GM23338 (cell line): ENCODE measurements at regions not wholly inside any gene's neighbourhood (a gene's known extent, or its start where the extent isn't known, plus 50 kb on each side); places are given as distances from the start of the nearest gene placed in this dataset.
"Not testable (repeated sequence)": the region's sequence is repeated elsewhere in the genome, so short reads cannot be mapped to it uniquely, and the experiment has no call there.

Experiments
- EZH2 ChIP-seq: fragments of 200-600 bp; sonication (generic); IDR thresholded peaks from one replicate; pipeline ENCODE4 v1.8.0; 2017; ENCODE audit warnings: antibody characterized with exemption, mild to moderate bottlenecking, low read depth; ENCODE audit not compliant: unreplicated experiment
- JUNB ChIP-seq: IDR thresholded peaks from one replicate; pipeline ENCODE4 v1.6.1; 2016; ENCODE audit warnings: antibody characterized with exemption; ENCODE audit not compliant: unreplicated experiment
- POLR2AphosphoS5 ChIP-seq: IDR thresholded peaks from 2 replicates; pipeline ENCODE4 v1.6.1; 2016; ENCODE audit warnings: antibody characterized with exemption, low read depth
- TF ChIP-seq, protein P1 (sequence below), 2 experiments: fragments of 200-600 bp in 1 of 2; sonication (generic) in 1 of 2; conservative IDR thresholded peaks; 2 replicates each; pipeline versions ENCODE4 v1.5.1 to v1.6.1; 2016 to 2017; ENCODE audit warnings: antibody characterized with exemption in 2 of 2, low read depth in 2 of 2, mild to moderate bottlenecking in 2 of 2, moderate library complexity in 1 of 2

DNA sequence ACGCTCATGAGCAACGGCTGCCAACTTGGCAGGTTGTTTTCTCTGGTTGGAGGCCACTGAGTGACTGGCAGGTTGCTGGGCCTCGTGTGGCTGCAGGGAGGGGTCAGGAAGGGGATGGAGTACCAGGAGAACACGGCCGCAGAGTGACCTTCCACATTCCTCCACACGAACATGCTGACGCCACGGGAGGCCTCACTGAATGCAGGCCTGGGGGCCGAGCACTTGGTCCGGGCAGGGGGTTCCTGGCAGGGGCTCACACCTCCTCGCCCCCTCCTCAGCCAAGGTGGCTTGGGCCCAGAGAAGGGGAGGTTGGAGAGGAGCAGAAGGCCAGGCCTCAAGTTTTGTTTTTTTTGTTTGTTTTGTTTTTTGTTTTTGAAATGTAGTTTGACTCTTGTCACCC lies 98.5 kb upstream of the PRDM7 start:
- TF ChIP-seq, protein P1, sequence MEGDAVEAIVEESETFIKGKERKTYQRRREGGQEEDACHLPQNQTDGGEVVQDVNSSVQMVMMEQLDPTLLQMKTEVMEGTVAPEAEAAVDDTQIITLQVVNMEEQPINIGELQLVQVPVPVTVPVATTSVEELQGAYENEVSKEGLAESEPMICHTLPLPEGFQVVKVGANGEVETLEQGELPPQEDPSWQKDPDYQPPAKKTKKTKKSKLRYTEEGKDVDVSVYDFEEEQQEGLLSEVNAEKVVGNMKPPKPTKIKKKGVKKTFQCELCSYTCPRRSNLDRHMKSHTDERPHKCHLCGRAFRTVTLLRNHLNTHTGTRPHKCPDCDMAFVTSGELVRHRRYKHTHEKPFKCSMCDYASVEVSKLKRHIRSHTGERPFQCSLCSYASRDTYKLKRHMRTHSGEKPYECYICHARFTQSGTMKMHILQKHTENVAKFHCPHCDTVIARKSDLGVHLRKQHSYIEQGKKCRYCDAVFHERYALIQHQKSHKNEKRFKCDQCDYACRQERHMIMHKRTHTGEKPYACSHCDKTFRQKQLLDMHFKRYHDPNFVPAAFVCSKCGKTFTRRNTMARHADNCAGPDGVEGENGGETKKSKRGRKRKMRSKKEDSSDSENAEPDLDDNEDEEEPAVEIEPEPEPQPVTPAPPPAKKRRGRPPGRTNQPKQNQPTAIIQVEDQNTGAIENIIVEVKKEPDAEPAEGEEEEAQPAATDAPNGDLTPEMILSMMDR (conservative IDR thresholded peaks at IDR 0.05; ENCODE audit: low read depth in 2 of 2) = not testable (repeated sequence)
- not testable (repeated sequence) for TF ChIP-seq EZH2, JUNB, POLR2AphosphoS5
